Liver (tissue), 8 donors: ENCODE measurements at regions not wholly inside any gene's neighbourhood (a gene's known extent, or its start where the extent isn't known, plus 50 kb on each side); places are given as distances from the start of the nearest gene placed in this dataset.

Source experiments
- DNase-seq: peaks from one replicate; pipeline ENCODE4 v3.0.0-alpha.2; 2017; ENCODE audit warnings: low spot score
- H3K27ac ChIP-seq, 2 donors: one replicate each; pipeline ENCODE4 v1.7.0; 2013; ENCODE audit warnings: inconsistent platforms in 2 of 2, low read length in 2 of 2, control low read depth in 1 of 2, low read depth in 1 of 2, mild to moderate bottlenecking in 1 of 2
- H3K27me3 ChIP-seq, 4 donors: one replicate each; pipeline versions ENCODE4 v1.6.1 to v1.7.0; 2013; ENCODE audit warnings: low read length in 3 of 4, inconsistent platforms in 1 of 4, mild to moderate bottlenecking in 1 of 4, moderate library complexity in 1 of 4; ENCODE audit not compliant: control insufficient read depth in 4 of 4, insufficient read depth in 4 of 4
- H3K36me3 ChIP-seq, 4 donors: one replicate each; pipeline versions ENCODE4 v1.6.1 to v1.7.0; 2013; ENCODE audit warnings: low read length in 3 of 4, mild to moderate bottlenecking in 3 of 4, low read depth in 1 of 4, moderate library complexity in 1 of 4; ENCODE audit not compliant: control insufficient read depth in 4 of 4, insufficient read depth in 3 of 4
- H3K4me1 ChIP-seq, 4 donors: one replicate each; pipeline versions ENCODE4 v1.6.1 to v1.7.0; 2013; ENCODE audit warnings: low read length in 3 of 4, mild to moderate bottlenecking in 3 of 4, moderate library complexity in 1 of 4; ENCODE audit not compliant: control insufficient read depth in 4 of 4, insufficient read depth in 4 of 4
- H3K4me3 ChIP-seq, 3 donors: one replicate each; pipeline versions ENCODE4 v1.6.1 to v1.7.0; 2013; ENCODE audit warnings: low read length in 3 of 3, control low read depth in 1 of 3, low read depth in 1 of 3, mild to moderate bottlenecking in 1 of 3
- H3K9ac ChIP-seq, 2 donors: one replicate each; pipeline ENCODE4 v1.7.0; 2013; ENCODE audit warnings: low read length in 2 of 2, mild to moderate bottlenecking in 2 of 2, moderate library complexity in 2 of 2, control low read depth in 1 of 2, low read depth in 1 of 2
- H3K9me3 ChIP-seq, 4 donors: one replicate each; pipeline versions ENCODE4 v1.6.1 to v1.7.0; 2013; ENCODE audit warnings: low read length in 3 of 4; ENCODE audit not compliant: control insufficient read depth in 4 of 4
- EGR1 ChIP-seq, 2 donors: IDR thresholded peaks; 2 replicates each; pipeline ENCODE4 v1.6.1; 2016 to 2018; ENCODE audit warnings: antibody characterized with exemption in 2 of 2, low read depth in 2 of 2
- FOXA1 ChIP-seq: IDR thresholded peaks from 2 replicates; pipeline ENCODE4 v1.6.1; 2016; ENCODE audit warnings: antibody characterized with exemption
- FOXA2 ChIP-seq: IDR thresholded peaks from 2 replicates; pipeline ENCODE4 v1.6.1; 2016; ENCODE audit warnings: antibody characterized with exemption
- GABPA ChIP-seq, 2 donors: IDR thresholded peaks in 1 of 2; conservative IDR thresholded peaks in 1 of 2; 2 replicates each; pipeline ENCODE4 v1.6.1; 2016; ENCODE audit warnings: antibody characterized with exemption in 2 of 2, mild to moderate bottlenecking in 1 of 2, moderate library complexity in 1 of 2
- HNF4A ChIP-seq, 2 donors: conservative IDR thresholded peaks; 2 replicates each; pipeline ENCODE4 v1.6.1; 2016; ENCODE audit warnings: antibody characterized with exemption in 2 of 2, mild to moderate bottlenecking in 2 of 2
- HNF4G ChIP-seq: IDR thresholded peaks from 2 replicates; pipeline ENCODE4 v1.6.1; 2016; ENCODE audit warnings: antibody characterized with exemption
- JUND ChIP-seq, 2 donors: IDR thresholded peaks; 2 replicates each; pipeline ENCODE4 v1.6.1; 2016; ENCODE audit warnings: antibody characterized with exemption in 2 of 2
- NR2F2 ChIP-seq: IDR thresholded peaks from 2 replicates; pipeline ENCODE4 v1.6.1; 2016; ENCODE audit warnings: antibody characterized with exemption
- RAD21 ChIP-seq, 2 donors: IDR thresholded peaks; 2 replicates each; pipeline ENCODE4 v1.6.1; 2016; ENCODE audit warnings: antibody characterized with exemption in 2 of 2, mild to moderate bottlenecking in 2 of 2
- RXRA ChIP-seq, 2 donors: IDR thresholded peaks; 2 replicates each; pipeline ENCODE4 v1.6.1; 2017 to 2018; ENCODE audit warnings: antibody characterized with exemption in 2 of 2, mild to moderate bottlenecking in 1 of 2
- SP1 ChIP-seq: IDR thresholded peaks from 2 replicates; pipeline ENCODE4 v1.6.1; 2018; ENCODE audit warnings: antibody characterized with exemption, mild to moderate bottlenecking
- TAF1 ChIP-seq: conservative IDR thresholded peaks from 2 replicates; pipeline ENCODE4 v1.6.1; 2016; ENCODE audit warnings: antibody characterized with exemption, mild to moderate bottlenecking
- YY1 ChIP-seq: IDR thresholded peaks from 2 replicates; pipeline ENCODE4 v1.6.1; 2016; ENCODE audit warnings: antibody characterized with exemption, mild to moderate bottlenecking
- WGBS: extraction: QIAGEN DNeasy Blood & Tissue Kit; methylation state at CpG from one replicate; pipeline ENCODE4 v1.1.7; 2013; 5-methylcytosine and 5-hydroxymethylcytosine counted together
- TF ChIP-seq, protein P1 (sequence below): IDR thresholded peaks from 2 replicates; pipeline ENCODE4 v1.6.1; 2016; ENCODE audit warnings: antibody characterized with exemption
- TF ChIP-seq, protein P2 (sequence below): IDR thresholded peaks from 2 replicates; pipeline ENCODE4 v1.6.1; 2016; ENCODE audit warnings: antibody characterized with exemption, mild to moderate bottlenecking
- TF ChIP-seq, protein P3 (sequence below): IDR thresholded peaks from 2 replicates; pipeline ENCODE4 v1.6.1; 2016; ENCODE audit warnings: antibody characterized with exemption
- TF ChIP-seq, protein P4 (sequence below): fragments of 150-350 bp; IDR thresholded peaks from 2 replicates; pipeline ENCODE4 v1.5.1; 2017; ENCODE audit warnings: improper control_type of control experiment, low read depth, low read length; ENCODE audit not compliant: missing input control
- TF ChIP-seq, protein P5 (sequence below): IDR thresholded peaks from 2 replicates; pipeline ENCODE4 v1.6.1; 2016; ENCODE audit warnings: antibody characterized with exemption
- donor health status: healthy.
- donor health status: healthy.
- donor health status: healthy.
- donor health status: healthy.
- donor health status: healthy.

DNA sequence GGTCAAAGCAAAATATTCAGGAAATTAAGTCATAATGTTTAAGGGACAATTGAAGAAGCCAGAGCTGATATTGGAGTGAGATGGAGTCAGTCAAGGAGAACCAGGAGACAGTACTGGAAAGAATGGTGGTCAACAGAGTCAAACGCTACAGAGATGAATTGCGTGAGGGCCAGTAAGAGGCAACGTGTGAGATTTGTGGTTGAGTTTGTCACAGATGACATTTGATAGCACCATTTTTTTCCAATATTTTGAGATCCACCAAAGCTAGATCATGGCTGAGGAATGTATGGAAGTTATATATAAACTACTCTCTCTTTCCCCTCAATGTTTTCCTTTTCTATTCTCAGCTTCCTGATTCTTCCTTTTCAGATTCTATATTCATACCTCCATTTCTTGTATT, 375.1 kb upstream of the ROBO2 start:
- TF ChIP-seq, protein P1, sequence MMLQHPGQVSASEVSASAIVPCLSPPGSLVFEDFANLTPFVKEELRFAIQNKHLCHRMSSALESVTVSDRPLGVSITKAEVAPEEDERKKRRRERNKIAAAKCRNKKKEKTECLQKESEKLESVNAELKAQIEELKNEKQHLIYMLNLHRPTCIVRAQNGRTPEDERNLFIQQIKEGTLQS: no peak
- no peak for TF ChIP-seq RXRA (IDR thresholded peaks at IDR 0.05)
- TF ChIP-seq, protein P2, sequence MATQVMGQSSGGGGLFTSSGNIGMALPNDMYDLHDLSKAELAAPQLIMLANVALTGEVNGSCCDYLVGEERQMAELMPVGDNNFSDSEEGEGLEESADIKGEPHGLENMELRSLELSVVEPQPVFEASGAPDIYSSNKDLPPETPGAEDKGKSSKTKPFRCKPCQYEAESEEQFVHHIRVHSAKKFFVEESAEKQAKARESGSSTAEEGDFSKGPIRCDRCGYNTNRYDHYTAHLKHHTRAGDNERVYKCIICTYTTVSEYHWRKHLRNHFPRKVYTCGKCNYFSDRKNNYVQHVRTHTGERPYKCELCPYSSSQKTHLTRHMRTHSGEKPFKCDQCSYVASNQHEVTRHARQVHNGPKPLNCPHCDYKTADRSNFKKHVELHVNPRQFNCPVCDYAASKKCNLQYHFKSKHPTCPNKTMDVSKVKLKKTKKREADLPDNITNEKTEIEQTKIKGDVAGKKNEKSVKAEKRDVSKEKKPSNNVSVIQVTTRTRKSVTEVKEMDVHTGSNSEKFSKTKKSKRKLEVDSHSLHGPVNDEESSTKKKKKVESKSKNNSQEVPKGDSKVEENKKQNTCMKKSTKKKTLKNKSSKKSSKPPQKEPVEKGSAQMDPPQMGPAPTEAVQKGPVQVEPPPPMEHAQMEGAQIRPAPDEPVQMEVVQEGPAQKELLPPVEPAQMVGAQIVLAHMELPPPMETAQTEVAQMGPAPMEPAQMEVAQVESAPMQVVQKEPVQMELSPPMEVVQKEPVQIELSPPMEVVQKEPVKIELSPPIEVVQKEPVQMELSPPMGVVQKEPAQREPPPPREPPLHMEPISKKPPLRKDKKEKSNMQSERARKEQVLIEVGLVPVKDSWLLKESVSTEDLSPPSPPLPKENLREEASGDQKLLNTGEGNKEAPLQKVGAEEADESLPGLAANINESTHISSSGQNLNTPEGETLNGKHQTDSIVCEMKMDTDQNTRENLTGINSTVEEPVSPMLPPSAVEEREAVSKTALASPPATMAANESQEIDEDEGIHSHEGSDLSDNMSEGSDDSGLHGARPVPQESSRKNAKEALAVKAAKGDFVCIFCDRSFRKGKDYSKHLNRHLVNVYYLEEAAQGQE: no peak
- TF ChIP-seq, protein P3, sequence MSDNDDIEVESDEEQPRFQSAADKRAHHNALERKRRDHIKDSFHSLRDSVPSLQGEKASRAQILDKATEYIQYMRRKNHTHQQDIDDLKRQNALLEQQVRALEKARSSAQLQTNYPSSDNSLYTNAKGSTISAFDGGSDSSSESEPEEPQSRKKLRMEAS: no peak
- TF ChIP-seq GABPA (IDR thresholded peaks at IDR 0.05 in 1 of 2, conservative IDR thresholded peaks at IDR 0.05 in 1 of 2): no peak
- no peak for TF ChIP-seq NR2F2
- TF ChIP-seq SP1: no peak
- TF ChIP-seq, protein P4, sequence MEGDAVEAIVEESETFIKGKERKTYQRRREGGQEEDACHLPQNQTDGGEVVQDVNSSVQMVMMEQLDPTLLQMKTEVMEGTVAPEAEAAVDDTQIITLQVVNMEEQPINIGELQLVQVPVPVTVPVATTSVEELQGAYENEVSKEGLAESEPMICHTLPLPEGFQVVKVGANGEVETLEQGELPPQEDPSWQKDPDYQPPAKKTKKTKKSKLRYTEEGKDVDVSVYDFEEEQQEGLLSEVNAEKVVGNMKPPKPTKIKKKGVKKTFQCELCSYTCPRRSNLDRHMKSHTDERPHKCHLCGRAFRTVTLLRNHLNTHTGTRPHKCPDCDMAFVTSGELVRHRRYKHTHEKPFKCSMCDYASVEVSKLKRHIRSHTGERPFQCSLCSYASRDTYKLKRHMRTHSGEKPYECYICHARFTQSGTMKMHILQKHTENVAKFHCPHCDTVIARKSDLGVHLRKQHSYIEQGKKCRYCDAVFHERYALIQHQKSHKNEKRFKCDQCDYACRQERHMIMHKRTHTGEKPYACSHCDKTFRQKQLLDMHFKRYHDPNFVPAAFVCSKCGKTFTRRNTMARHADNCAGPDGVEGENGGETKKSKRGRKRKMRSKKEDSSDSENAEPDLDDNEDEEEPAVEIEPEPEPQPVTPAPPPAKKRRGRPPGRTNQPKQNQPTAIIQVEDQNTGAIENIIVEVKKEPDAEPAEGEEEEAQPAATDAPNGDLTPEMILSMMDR: no peak
- no peak for TF ChIP-seq FOXA2
- no peak for TF ChIP-seq RAD21 (IDR thresholded peaks at IDR 0.05)
- TF ChIP-seq TAF1: no peak
- TF ChIP-seq JUND (IDR thresholded peaks at IDR 0.05): no peak
- TF ChIP-seq HNF4G: no peak
- no peak for TF ChIP-seq FOXA1
- TF ChIP-seq, protein P5, sequence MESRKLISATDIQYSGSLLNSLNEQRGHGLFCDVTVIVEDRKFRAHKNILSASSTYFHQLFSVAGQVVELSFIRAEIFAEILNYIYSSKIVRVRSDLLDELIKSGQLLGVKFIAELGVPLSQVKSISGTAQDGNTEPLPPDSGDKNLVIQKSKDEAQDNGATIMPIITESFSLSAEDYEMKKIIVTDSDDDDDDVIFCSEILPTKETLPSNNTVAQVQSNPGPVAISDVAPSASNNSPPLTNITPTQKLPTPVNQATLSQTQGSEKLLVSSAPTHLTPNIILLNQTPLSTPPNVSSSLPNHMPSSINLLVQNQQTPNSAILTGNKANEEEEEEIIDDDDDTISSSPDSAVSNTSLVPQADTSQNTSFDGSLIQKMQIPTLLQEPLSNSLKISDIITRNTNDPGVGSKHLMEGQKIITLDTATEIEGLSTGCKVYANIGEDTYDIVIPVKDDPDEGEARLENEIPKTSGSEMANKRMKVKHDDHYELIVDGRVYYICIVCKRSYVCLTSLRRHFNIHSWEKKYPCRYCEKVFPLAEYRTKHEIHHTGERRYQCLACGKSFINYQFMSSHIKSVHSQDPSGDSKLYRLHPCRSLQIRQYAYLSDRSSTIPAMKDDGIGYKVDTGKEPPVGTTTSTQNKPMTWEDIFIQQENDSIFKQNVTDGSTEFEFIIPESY: no peak
- no peak for TF ChIP-seq HNF4A (conservative IDR thresholded peaks at IDR 0.05)
- no peak for TF ChIP-seq YY1
- TF ChIP-seq EGR1 (IDR thresholded peaks at IDR 0.05; ENCODE audit: low read depth in 2 of 2): no peak
- Histone ChIP-seq H3K9me3 (no peaks in the 10 kb centered on the region), H3K27me3 (no peaks in the 10 kb centered on the region), H3K9ac (no peak overlapping the region), H3K4me3 (no peak overlapping the region), H3K4me1 (no peaks in the 10 kb centered on the region), H3K36me3 (no peaks in the 10 kb centered on the region), H3K27ac (no peak overlapping the region)
- no peak for DNase-seq
- WGBS: 90% methylated on average over 3 of the region's 3 CpGs

DNA sequence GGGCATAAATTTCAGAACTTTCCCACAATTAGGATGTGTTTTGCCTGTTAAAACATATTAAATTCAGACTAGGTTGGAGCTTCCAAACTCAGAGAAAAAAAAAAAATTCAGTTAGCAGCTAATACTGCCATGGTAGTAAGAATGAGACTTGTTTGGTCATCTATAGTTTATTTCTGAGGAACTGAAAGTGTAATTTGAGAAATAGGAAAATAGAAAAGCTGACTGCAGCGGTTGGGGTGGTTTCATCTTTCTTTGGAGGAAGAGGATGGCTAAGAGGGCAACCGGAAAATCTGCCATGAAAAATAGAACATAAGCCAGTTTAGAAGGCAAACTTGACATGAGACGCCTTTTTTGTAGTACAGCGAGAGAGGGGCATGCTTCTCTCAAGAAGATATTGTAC, 371.2 kb upstream of the ROBO2 start:
- no peaks in the 10 kb centered on the region for H3K4me1 ChIP-seq
- H3K9ac ChIP-seq: no peak overlapping the region
- H3K27ac ChIP-seq: no peak overlapping the region
- H3K36me3 ChIP-seq: no peaks in the 10 kb centered on the region
- no peak overlapping the region for H3K4me3 ChIP-seq
- DNase-seq: no peak
- WGBS: 89% methylated on average over 4 of the region's 4 CpGs
- H3K27me3 ChIP-seq: no peaks in the 10 kb centered on the region
- H3K9me3 ChIP-seq: no peaks in the 10 kb centered on the region
- TF ChIP-seq, protein P4: no peak
- TF ChIP-seq YY1 (no peak), FOXA2 (no peak), SP1 (no peak), NR2F2 (no peak)
- TF ChIP-seq, protein P5: no peak
- TF ChIP-seq, protein P1: no peak
